Breast epithelium (tissue), 4 donors: ENCODE measurements at regions not wholly inside any gene's neighbourhood (a gene's known extent, or its start where the extent isn't known, plus 50 kb on each side); places are given as distances from the start of the nearest gene placed in this dataset.

ENCODE experiments used
- DNase-seq, 2 donors: peaks; one replicate each; pipeline ENCODE4 v3.0.0-alpha.2; 2019; ENCODE audit warnings: low spot score in 2 of 2
- H3K27ac ChIP-seq, 2 donors: fragments of 200-600 bp; sonication (generic) in 1 of 2; one replicate each; pipeline ENCODE4 v1.5.1; 2016 to 2019; ENCODE audit warnings: mild to moderate bottlenecking in 1 of 2
- H3K27me3 ChIP-seq, 2 donors: fragments of 200-600 bp; sonication (generic) in 1 of 2; one replicate each; pipeline versions ENCODE4 v1.5.1 to v1.6.0; 2017 to 2019; ENCODE audit warnings: control low read depth in 1 of 2, mild to moderate bottlenecking in 1 of 2
- H3K36me3 ChIP-seq: fragments of 200-600 bp; one replicate; pipeline ENCODE4 v1.5.1; 2019
- H3K4me1 ChIP-seq, 2 donors: fragments of 200-600 bp; sonication (generic); one replicate each; pipeline ENCODE4 v1.5.1; 2016 to 2019; ENCODE audit warnings: control low read depth in 1 of 2
- H3K4me3 ChIP-seq, 3 donors: fragments of 200-600 bp; sonication (generic); 1 replicate in 2 of 3; 2 replicates in 1 of 3; pipeline ENCODE4 v1.5.1; 2016 to 2019; ENCODE audit warnings: mild to moderate bottlenecking in 3 of 3, moderate library complexity in 2 of 3
- H3K9me3 ChIP-seq, 2 donors: fragments of 200-600 bp; sonication (generic) in 1 of 2; one replicate each; pipeline ENCODE4 v1.5.1; 2016 to 2019; ENCODE audit warnings: control low read depth in 1 of 2
- POLR2A ChIP-seq: fragments of 450-650 bp; IDR thresholded peaks from one replicate; pipeline ENCODE4 v1.6.1; 2016; ENCODE audit warnings: antibody characterized with exemption, mild to moderate bottlenecking, moderate library complexity
- POLR2AphosphoS5 ChIP-seq, 3 donors: sonication (generic); formaldehyde crosslinking; IDR thresholded peaks; one replicate each; pipeline ENCODE4 v1.6.1; 2017; ENCODE audit warnings: antibody characterized with exemption in 3 of 3
- intact Hi-C: fragments of 100-400 bp; cut with DNase I; formaldehyde crosslinking; loops from one replicate; pipeline ENCODE4 v1.15.1; 2023; ENCODE audit warnings: low total_unique reads
- TF ChIP-seq, protein P1 (sequence below), 3 donors: fragments of 450-650 bp; IDR thresholded peaks; one replicate each; pipeline ENCODE4 v1.5.1; 2016 to 2017; ENCODE audit warnings: antibody characterized with exemption in 3 of 3, mild to moderate bottlenecking in 3 of 3, moderate library complexity in 3 of 3

DNA sequence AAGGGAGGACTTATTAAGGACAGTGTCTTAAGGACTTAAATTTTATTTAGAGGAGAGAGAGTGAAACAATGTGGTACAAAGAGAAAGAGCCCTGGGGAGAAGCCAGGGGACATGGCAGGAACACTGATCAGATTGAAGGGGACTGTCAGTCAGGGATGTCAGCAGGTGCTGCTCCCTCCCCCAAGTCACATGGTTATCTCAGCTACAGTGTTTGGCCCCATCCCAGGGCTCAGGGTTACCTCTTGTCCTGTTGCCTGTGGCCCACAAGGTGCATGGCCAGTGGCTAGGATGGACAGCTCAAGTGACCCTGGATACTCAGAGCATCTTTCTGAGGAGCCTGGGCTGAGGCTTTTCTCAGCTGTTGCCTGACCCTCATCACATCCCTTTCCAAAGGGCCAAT is 325.9 kb upstream of the PODXL start:
- Histone ChIP-seq H3K9me3 (peaks cover 0 to 22% of the 10 kb centered on the region in 2 donors), H3K4me1 (no peaks in the 10 kb centered on the region), H3K4me3 (no peak overlapping the region), H3K27me3 (no peaks in the 10 kb centered on the region), H3K27ac (no peak overlapping the region), H3K36me3 (no peaks in the 10 kb centered on the region)
- intact Hi-C loops: no loop called here
- DNase-seq: no peak
- no peak for TF ChIP-seq POLR2A
- TF ChIP-seq, protein P1, sequence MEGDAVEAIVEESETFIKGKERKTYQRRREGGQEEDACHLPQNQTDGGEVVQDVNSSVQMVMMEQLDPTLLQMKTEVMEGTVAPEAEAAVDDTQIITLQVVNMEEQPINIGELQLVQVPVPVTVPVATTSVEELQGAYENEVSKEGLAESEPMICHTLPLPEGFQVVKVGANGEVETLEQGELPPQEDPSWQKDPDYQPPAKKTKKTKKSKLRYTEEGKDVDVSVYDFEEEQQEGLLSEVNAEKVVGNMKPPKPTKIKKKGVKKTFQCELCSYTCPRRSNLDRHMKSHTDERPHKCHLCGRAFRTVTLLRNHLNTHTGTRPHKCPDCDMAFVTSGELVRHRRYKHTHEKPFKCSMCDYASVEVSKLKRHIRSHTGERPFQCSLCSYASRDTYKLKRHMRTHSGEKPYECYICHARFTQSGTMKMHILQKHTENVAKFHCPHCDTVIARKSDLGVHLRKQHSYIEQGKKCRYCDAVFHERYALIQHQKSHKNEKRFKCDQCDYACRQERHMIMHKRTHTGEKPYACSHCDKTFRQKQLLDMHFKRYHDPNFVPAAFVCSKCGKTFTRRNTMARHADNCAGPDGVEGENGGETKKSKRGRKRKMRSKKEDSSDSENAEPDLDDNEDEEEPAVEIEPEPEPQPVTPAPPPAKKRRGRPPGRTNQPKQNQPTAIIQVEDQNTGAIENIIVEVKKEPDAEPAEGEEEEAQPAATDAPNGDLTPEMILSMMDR (IDR thresholded peaks at IDR 0.05): no peak
- no peak for TF ChIP-seq POLR2AphosphoS5 (IDR thresholded peaks at IDR 0.05)

DNA sequence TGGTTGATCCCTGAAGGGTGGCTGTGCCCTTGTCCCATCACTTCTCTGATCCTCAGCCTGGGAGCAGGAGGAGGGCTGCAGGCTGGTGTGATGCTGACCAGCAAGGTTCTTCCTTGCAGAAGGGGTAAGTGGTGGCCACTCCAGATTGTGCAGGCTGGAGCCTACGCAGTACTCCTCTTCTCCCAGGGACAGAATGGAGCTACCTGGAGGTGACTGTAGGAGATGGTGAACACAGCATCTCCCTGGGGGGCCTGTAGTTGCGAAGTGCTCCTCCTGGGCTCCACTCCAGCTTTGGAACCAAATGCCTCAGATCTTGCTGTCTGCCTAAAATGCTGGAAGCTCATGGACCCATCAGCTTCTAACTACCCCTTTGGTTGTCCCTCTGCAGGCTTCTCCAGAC is 323.6 kb upstream of the PODXL start:
- H3K27me3 ChIP-seq: no peaks in the 10 kb centered on the region
- H3K9me3 ChIP-seq: peaks cover 0 to 9% of the 10 kb centered on the region in 2 donors
- H3K4me1 ChIP-seq: no peaks in the 10 kb centered on the region
- TF ChIP-seq POLR2AphosphoS5 (IDR thresholded peaks at IDR 0.05) (no peak), POLR2A (no peak)
- TF ChIP-seq, protein P1 (IDR thresholded peaks at IDR 0.05): no peak
- H3K27ac ChIP-seq: no peak overlapping the region
- intact Hi-C loops: no loop called here
- no peaks in the 10 kb centered on the region for H3K36me3 ChIP-seq
- no peak overlapping the region for H3K4me3 ChIP-seq
- DNase-seq: no peak

- H3K4me1 ChIP-seq: no peaks in the 10 kb centered on the region
- no peaks in the 10 kb centered on the region for H3K36me3 ChIP-seq
- intact Hi-C loops: no loop called here
- H3K27ac ChIP-seq: no peak overlapping the region
- no peak for DNase-seq
- TF ChIP-seq, protein P1 (IDR thresholded peaks at IDR 0.05): no peak
- TF ChIP-seq POLR2A (no peak), POLR2AphosphoS5 (IDR thresholded peaks at IDR 0.05) (no peak)
- no peaks in the 10 kb centered on the region for H3K27me3 ChIP-seq
- H3K9me3 ChIP-seq: peaks cover 0 to 4% of the 10 kb centered on the region in 2 donors
- no peak overlapping the region for H3K4me3 ChIP-seq
Observed at GRCh38 chr7:131879424-131879823, 323.0 kb upstream of the PODXL start.

- DNase-seq: no peak
- no peak overlapping the region for H3K4me3 ChIP-seq
- no peaks in the 10 kb centered on the region for H3K4me1 ChIP-seq
- intact Hi-C loops: no loop called here
- no peaks in the 10 kb centered on the region for H3K36me3 ChIP-seq
- H3K9me3 ChIP-seq: no peaks in the 10 kb centered on the region
- H3K27ac ChIP-seq: no peak overlapping the region
- no peaks in the 10 kb centered on the region for H3K27me3 ChIP-seq
- TF ChIP-seq, protein P1 (IDR thresholded peaks at IDR 0.05): no peak
- TF ChIP-seq POLR2A: no peak
- TF ChIP-seq POLR2AphosphoS5 (IDR thresholded peaks at IDR 0.05): no peak
Observed at GRCh38 chr7:131878777-131879176, 322.3 kb upstream of the PODXL start.

DNA sequence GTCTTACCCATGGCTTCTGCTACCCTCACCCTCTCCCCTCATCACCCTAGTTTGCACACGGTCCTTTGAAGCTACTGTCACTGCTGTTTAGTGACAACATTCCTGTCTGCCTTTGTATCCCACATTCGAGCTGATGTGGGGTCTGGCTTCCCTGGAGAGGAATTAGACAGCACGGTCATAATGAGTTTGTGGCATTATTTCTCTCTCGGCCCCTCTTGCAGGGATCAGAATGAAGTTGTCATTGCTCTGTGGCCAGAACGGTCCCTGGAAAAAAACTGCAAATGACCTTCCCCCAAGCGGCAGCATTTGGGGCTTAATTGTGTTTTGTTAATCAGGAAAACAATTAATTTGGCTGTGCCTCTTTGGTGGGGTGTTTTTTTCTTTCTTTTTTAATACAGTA is 317.2 kb upstream of the PODXL start:
- no peaks in the 10 kb centered on the region for H3K27me3 ChIP-seq
- H3K36me3 ChIP-seq: no peaks in the 10 kb centered on the region
- TF ChIP-seq POLR2AphosphoS5 (IDR thresholded peaks at IDR 0.05) (no peak), POLR2A (no peak)
- TF ChIP-seq, protein P1 (IDR thresholded peaks at IDR 0.05): no peak
- H3K4me3 ChIP-seq: no peak overlapping the region
- H3K9me3 ChIP-seq: no peaks in the 10 kb centered on the region
- no peak for DNase-seq
- H3K4me1 ChIP-seq: no peaks in the 10 kb centered on the region
- H3K27ac ChIP-seq: no peak overlapping the region
- intact Hi-C loops: no loop called here
